Common myeloid progenitor, CD34-positive (primary cell): ENCODE measurements at regions not wholly inside any gene's neighbourhood (a gene's known extent, or its start where the extent isn't known, plus 50 kb on each side); places are given as distances from the start of the nearest gene placed in this dataset.

ENCODE experiments used
- CTCF ChIA-PET: fragments of 350-600 bp; sonication (Branson Sonifier 250); formaldehyde crosslinking; loops from one replicate; lab custom pipeline; 2021; ENCODE audit warnings: antibody characterized with exemption; lab: Charles Lee
- POLR2A ChIA-PET: fragments of 350-600 bp; sonication (Branson Sonifier 250); formaldehyde crosslinking; loops from one replicate; lab custom pipeline; 2021; ENCODE audit warnings: antibody characterized with exemption; lab: Charles Lee
- DNase-seq, 3 donors: peaks; one replicate each; pipeline versions ENCODE4 v3.0.0 to v3.0.0-alpha.2; 2013
- H3K27ac ChIP-seq, 2 experiments: 1 replicate in 1 of 2; 2 replicates in 1 of 2; pipeline ENCODE4 v1.7.0; 2013; ENCODE audit warnings: inconsistent platforms in 2 of 2, low read length in 2 of 2, mild to moderate bottlenecking in 2 of 2, low read depth in 1 of 2, moderate library complexity in 1 of 2; ENCODE audit not compliant: severe bottlenecking in 2 of 2, insufficient read depth in 1 of 2, poor library complexity in 1 of 2
- H3K27me3 ChIP-seq, 5 experiments: replicated peaks in 2 of 5; 1 replicate in 3 of 5; 2 replicates in 2 of 5; pipeline versions ENCODE4 v1.6.1 to v1.7.0; 2013; ENCODE audit warnings: low read length in 4 of 5, mild to moderate bottlenecking in 2 of 5, moderate library complexity in 2 of 5, inconsistent platforms in 1 of 5; ENCODE audit not compliant: insufficient read depth in 5 of 5, control insufficient read depth in 4 of 5
- H3K36me3 ChIP-seq, 4 experiments: 1 replicate in 2 of 4; 2 replicates in 2 of 4; pipeline versions ENCODE4 v1.6.1 to v1.7.0; 2013; ENCODE audit warnings: low read length in 3 of 4, control low read depth in 1 of 4, mild to moderate bottlenecking in 1 of 4; ENCODE audit not compliant: control insufficient read depth in 4 of 4, insufficient read depth in 4 of 4
- H3K4me1 ChIP-seq, 4 experiments: 1 replicate in 3 of 4; 2 replicates in 1 of 4; pipeline versions ENCODE4 v1.6.1 to v1.7.1; 2013; ENCODE audit warnings: low read length in 3 of 4, mild to moderate bottlenecking in 3 of 4, control low read depth in 1 of 4, inconsistent platforms in 1 of 4, moderate library complexity in 1 of 4; ENCODE audit not compliant: control insufficient read depth in 4 of 4, insufficient read depth in 4 of 4; ENCODE audit errors: control extremely low read depth in 1 of 4
- H3K4me3 ChIP-seq, 7 experiments: 1 replicate in 4 of 7; 2 replicates in 3 of 7; pipeline versions ENCODE4 v1.5.1 to v1.7.0; 2013; ENCODE audit warnings: mild to moderate bottlenecking in 7 of 7, low read length in 6 of 7, moderate library complexity in 6 of 7, inconsistent platforms in 2 of 7, low read depth in 2 of 7, control low read depth in 1 of 7; ENCODE audit not compliant: insufficient read depth in 4 of 7, control insufficient read depth in 1 of 7; ENCODE audit errors: extremely low read depth in 1 of 7
- H3K9me3 ChIP-seq, 5 experiments: 1 replicate in 4 of 5; 2 replicates in 1 of 5; pipeline versions ENCODE4 v1.6.1 to v1.7.1; 2013; ENCODE audit warnings: low read length in 4 of 5, mild to moderate bottlenecking in 2 of 5, inconsistent platforms in 1 of 5, low read depth in 1 of 5, moderate library complexity in 1 of 5; ENCODE audit not compliant: control insufficient read depth in 4 of 5, insufficient read depth in 2 of 5; ENCODE audit errors: control extremely low read depth in 1 of 5
- whole genome bisulfite sequencing: methylation state at CpG from one replicate; pipeline ENCODE4 v1.1.5; 2013; ENCODE audit not compliant: insufficient coverage; 5-methylcytosine and 5-hydroxymethylcytosine counted together

GRCh38 chr16:54801057-54801844 is 129.4 kb upstream of the IRX5 start:
- CTCF ChIA-PET, result no interaction called here
- 86% methylated on average over 7 of the region's 9 CpGs for WGBS
- peaks cover 0 to 4% (median 0%) of the 10 kb centered on the region in 5 experiments for H3K27me3 ChIP-seq

GRCh38 chr16:54798267-54798666 is 132.4 kb upstream of the IRX5 start:
- WGBS, result no CpG with 5 or more reads among the region's 1 CpG
- CTCF ChIA-PET, result no interaction called here
- POLR2A ChIA-PET, result interaction anchor here (1.0 kb wide), 1 partner anchor 95 kb away, joined by 5 read pairs; no protein-coding TSS in a partner anchor
- Histone ChIP-seq H3K4me3 (no peak overlapping the region), H3K9me3 (peaks cover 0 to 3% (median 0%) of the 10 kb centered on the region in 5 experiments), H3K36me3 (no peaks in the 10 kb centered on the region), H3K4me1 (no peaks in the 10 kb centered on the region), H3K27me3 (peaks cover 0 to 2% (median 0%) of the 10 kb centered on the region in 5 experiments), H3K27ac (no peak overlapping the region)
- DNase-seq, result no peak

More at GRCh38 chr16:54801057-54801844, 129.4 kb upstream of the IRX5 start:
- H3K27ac ChIP-seq, result no peak overlapping the region
- H3K9me3 ChIP-seq, result peaks cover 0 to 3% (median 0%) of the 10 kb centered on the region in 5 experiments
- no peaks in the 10 kb centered on the region for H3K4me1 ChIP-seq
- H3K4me3 ChIP-seq, result no peak overlapping the region
- no peaks in the 10 kb centered on the region for H3K36me3 ChIP-seq
- no peak for DNase-seq
- POLR2A ChIA-PET, result interaction anchor here (0.6 kb wide), 1 partner anchor 655 kb away, joined by 3 read pairs; no protein-coding TSS in a partner anchor

GRCh38 chr16:54796211-54796610 is 134.5 kb upstream of the IRX5 start:
- H3K4me1 ChIP-seq, result no peaks in the 10 kb centered on the region
- H3K4me3 ChIP-seq, result no peak overlapping the region
- POLR2A ChIA-PET, result no interaction called here
- CTCF ChIA-PET, result no interaction called here
- H3K27ac ChIP-seq, result no peak overlapping the region
- H3K27me3 ChIP-seq, result peaks cover 0 to 1% (median 0%) of the 10 kb centered on the region in 5 experiments
- no peak for DNase-seq
- 93% methylated on average over 2 of the region's 5 CpGs for WGBS
- H3K9me3 ChIP-seq, result peaks cover 0 to 3% (median 0%) of the 10 kb centered on the region in 5 experiments
- H3K36me3 ChIP-seq, result no peaks in the 10 kb centered on the region

- H3K27ac ChIP-seq, result no peak overlapping the region
- CTCF ChIA-PET, result no interaction called here
- H3K4me1 ChIP-seq, result no peaks in the 10 kb centered on the region
- WGBS, result no CpG with 5 or more reads among the region's 2 CpGs
- H3K36me3 ChIP-seq, result no peaks in the 10 kb centered on the region
- POLR2A ChIA-PET, result no interaction called here
- DNase-seq, result no peak
- peaks cover 0 to 2% (median 0%) of the 10 kb centered on the region in 5 experiments for H3K9me3 ChIP-seq
- H3K27me3 ChIP-seq, result peaks cover 0 to 1% (median 0%) of the 10 kb centered on the region in 5 experiments
- no peak overlapping the region for H3K4me3 ChIP-seq
Measured at GRCh38 chr16:54792811-54793210, 137.9 kb upstream of the IRX5 start.

- no peak overlapping the region for H3K27ac ChIP-seq
- no peaks in the 10 kb centered on the region for H3K9me3 ChIP-seq
- 100% methylated on average over 1 of the region's 1 CpG for WGBS
- no peak for DNase-seq
- POLR2A ChIA-PET, result interaction anchor here (0.6 kb wide), 1 partner anchor 12 kb away, joined by 3 read pairs; no protein-coding TSS in a partner anchor
- no peaks in the 10 kb centered on the region for H3K36me3 ChIP-seq
- no peak overlapping the region for H3K4me3 ChIP-seq
- no peaks in the 10 kb centered on the region for H3K4me1 ChIP-seq
- H3K27me3 ChIP-seq, result no peaks in the 10 kb centered on the region
- CTCF ChIA-PET, result interaction anchor here (0.7 kb wide), 1 partner anchor 560 kb away, joined by 3 read pairs; no protein-coding TSS in a partner anchor
Measured at GRCh38 chr16:54787045-54787444, 143.6 kb upstream of the IRX5 start.

- ChIA-PET CTCF (no interaction called here), POLR2A (no interaction called here)
- Histone ChIP-seq H3K4me3 (no peak overlapping the region), H3K36me3 (no peaks in the 10 kb centered on the region), H3K27ac (no peak overlapping the region), H3K9me3 (peaks cover 0 to 1% (median 0%) of the 10 kb centered on the region in 5 experiments), H3K27me3 (no peaks in the 10 kb centered on the region), H3K4me1 (no peaks in the 10 kb centered on the region)
- no peak for DNase-seq
- WGBS, result no CpG with 5 or more reads among the region's 2 CpGs
Measured at GRCh38 chr16:54783980-54784379, 146.7 kb upstream of the IRX5 start.

- no peaks in the 10 kb centered on the region for H3K36me3 ChIP-seq
- no peaks in the 10 kb centered on the region for H3K4me1 ChIP-seq
- ChIA-PET POLR2A (no interaction called here), CTCF (no interaction called here)
- H3K9me3 ChIP-seq, result peaks cover 0 to 1% (median 0%) of the 10 kb centered on the region in 5 experiments
- H3K4me3 ChIP-seq, result no peak overlapping the region
- H3K27me3 ChIP-seq, result no peaks in the 10 kb centered on the region
- DNase-seq, result no peak
- WGBS, result 100% methylated on average over 2 of the region's 3 CpGs
- no peak overlapping the region for H3K27ac ChIP-seq
Measured at GRCh38 chr16:54783226-54783625, 147.4 kb upstream of the IRX5 start.
